Endothelial cell of umbilical vein (primary cell): ENCODE measurements at regions not wholly inside any gene's neighbourhood (a gene's known extent, or its start where the extent isn't known, plus 50 kb on each side); places are given as distances from the start of the nearest gene placed in this dataset.

Experiments used
- EZH2 ChIP-seq: IDR thresholded peaks from 2 replicates; pipeline ENCODE4 v1.6.1; 2012; ENCODE audit warnings: borderline replicate concordance, low read depth, mild to moderate bottlenecking, moderate library complexity, low read length, inconsistent platforms; ENCODE audit not compliant: severe bottlenecking
- FOS ChIP-seq: IDR thresholded peaks from 2 replicates; pipeline ENCODE4 v1.6.1; 2011; ENCODE audit warnings: mild to moderate bottlenecking, low read length, moderate library complexity, borderline replicate concordance; ENCODE audit not compliant: insufficient read depth
- GATA2 ChIP-seq: IDR thresholded peaks from 2 replicates; pipeline ENCODE4 v1.7.0; 2011; ENCODE audit warnings: low read depth, mild to moderate bottlenecking, moderate library complexity, mixed read lengths, low read length; ENCODE audit not compliant: insufficient read length, insufficient read depth
- MAX ChIP-seq: IDR thresholded peaks from 2 replicates; pipeline ENCODE4 v1.6.1; 2011; ENCODE audit not compliant: insufficient read depth, insufficient read length
- MYC ChIP-seq: IDR thresholded peaks from one replicate; pipeline ENCODE4 v1.6.1; 2011; ENCODE audit warnings: mild to moderate bottlenecking, low read depth, low read length
- POLR2A ChIP-seq: IDR thresholded peaks from 2 replicates; pipeline ENCODE4 v1.6.1; 2012; ENCODE audit warnings: low read depth, mild to moderate bottlenecking, control low read depth, low read length
- POLR2AphosphoS5 ChIP-seq: IDR thresholded peaks from 2 replicates; pipeline ENCODE4 v1.6.1; 2012; ENCODE audit warnings: low read depth, mild to moderate bottlenecking, control low read depth, low read length, moderate library complexity; ENCODE audit not compliant: insufficient read depth
- TF ChIP-seq, protein P1 (sequence below), 2 donors: IDR thresholded peaks; 1 replicate in 1 of 2; 2 replicates in 1 of 2; pipeline ENCODE4 v1.5.1; 2011; ENCODE audit warnings: low read length in 2 of 2, mild to moderate bottlenecking in 2 of 2, moderate library complexity in 2 of 2, control low read depth in 1 of 2, inconsistent platforms in 1 of 2, low read depth in 1 of 2; ENCODE audit not compliant: insufficient read depth in 1 of 2; ENCODE audit errors: extremely low read depth in 1 of 2

DNA sequence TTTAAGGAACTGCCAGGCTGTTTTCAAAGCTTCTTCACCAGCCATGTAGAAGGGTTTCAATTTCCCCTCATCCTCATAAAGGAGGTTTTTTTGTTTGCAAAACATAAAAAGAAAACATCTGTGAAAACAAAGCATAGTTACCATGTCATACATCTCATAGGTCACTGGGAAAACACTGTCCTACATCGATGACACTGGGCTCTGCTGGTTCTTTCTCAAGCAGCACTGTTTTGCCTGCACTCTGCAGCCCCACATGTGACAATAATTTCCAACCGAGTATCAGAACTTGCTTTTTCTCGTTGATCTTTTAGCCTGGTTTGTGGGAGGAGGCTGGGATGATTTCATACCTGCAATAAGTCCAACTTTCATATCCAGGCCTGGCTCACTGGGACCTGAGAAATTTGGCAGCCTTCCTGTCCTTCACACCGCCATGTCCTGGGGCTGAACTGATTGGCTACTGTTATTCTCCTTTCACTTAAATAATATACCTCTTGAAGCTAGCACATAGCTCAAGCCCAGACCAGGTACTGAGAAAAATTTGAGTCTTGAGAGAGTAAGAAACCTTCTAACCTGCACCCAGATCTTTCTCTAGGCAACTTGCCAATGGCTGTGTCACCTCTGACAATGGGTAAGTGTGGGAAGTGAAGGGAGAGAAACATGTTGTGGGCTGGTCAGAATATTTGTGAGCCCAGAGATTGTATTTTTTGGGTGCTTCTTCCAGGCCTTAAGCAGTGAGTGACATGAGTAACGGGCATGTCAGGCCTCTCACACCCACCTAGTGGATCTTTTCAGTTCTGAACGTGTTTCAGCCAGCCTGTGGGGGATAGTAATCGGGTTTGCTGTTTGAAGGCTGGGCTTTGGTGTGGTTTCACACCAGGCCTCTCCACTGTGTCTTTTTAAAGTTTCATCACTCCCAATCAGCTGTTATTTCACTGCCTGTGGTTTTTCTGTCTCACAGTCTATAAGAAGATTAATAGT is 502.8 kb downstream of the NTRK2 start:
- TF ChIP-seq POLR2A: no peak
- TF ChIP-seq, protein P1, sequence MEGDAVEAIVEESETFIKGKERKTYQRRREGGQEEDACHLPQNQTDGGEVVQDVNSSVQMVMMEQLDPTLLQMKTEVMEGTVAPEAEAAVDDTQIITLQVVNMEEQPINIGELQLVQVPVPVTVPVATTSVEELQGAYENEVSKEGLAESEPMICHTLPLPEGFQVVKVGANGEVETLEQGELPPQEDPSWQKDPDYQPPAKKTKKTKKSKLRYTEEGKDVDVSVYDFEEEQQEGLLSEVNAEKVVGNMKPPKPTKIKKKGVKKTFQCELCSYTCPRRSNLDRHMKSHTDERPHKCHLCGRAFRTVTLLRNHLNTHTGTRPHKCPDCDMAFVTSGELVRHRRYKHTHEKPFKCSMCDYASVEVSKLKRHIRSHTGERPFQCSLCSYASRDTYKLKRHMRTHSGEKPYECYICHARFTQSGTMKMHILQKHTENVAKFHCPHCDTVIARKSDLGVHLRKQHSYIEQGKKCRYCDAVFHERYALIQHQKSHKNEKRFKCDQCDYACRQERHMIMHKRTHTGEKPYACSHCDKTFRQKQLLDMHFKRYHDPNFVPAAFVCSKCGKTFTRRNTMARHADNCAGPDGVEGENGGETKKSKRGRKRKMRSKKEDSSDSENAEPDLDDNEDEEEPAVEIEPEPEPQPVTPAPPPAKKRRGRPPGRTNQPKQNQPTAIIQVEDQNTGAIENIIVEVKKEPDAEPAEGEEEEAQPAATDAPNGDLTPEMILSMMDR (IDR thresholded peaks at IDR 0.05; ENCODE audit: extremely low read depth in 1 of 2, insufficient read depth in 1 of 2, low read depth in 1 of 2, low read length in 2 of 2): no peak
- no peak for TF ChIP-seq MYC
- no peak for TF ChIP-seq POLR2AphosphoS5
- TF ChIP-seq MAX: no peak
- TF ChIP-seq EZH2: no peak
- no peak for TF ChIP-seq FOS
- TF ChIP-seq GATA2: no peak
